ENCODE measurements at regions not wholly inside any gene's neighbourhood (a gene's known extent, or its start where the extent isn't known, plus 50 kb on each side); places are given as distances from the start of the nearest gene placed in this dataset.

DNA sequence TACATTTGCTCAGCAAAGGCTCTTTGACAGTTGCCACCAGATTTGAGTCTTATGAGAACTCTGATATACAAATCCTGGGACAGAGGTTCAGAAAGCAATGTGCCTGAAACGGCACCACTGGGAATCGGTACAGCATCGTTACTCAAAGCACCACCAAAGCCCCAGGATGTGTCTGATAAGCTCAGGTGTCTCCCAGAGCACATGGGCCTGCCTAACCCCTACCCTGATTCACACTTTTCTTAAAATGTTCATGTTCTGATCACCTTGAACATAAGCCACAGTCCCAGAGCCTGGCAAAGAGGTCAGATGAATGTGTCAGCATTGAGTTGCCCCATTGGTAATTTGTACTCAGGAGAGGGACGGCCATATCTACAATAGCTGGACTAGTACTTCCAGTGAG, 545.8 kb upstream of the AUTS2 start:
- Histone ChIP-seq H3K4me2 (ENCODE audit: low read length) (no peak overlapping the region), H3K27ac (ENCODE audit: low read depth, low read length) (no peak overlapping the region), H3F3A (ENCODE audit: control insufficient read depth, insufficient read depth) (no peaks in the 10 kb centered on the region), H3K9me3 (ENCODE audit: control insufficient read depth, insufficient read depth, low read length) (no peaks in the 10 kb centered on the region), H3K4me1 (ENCODE audit: control insufficient read depth, low read length) (no peaks in the 10 kb centered on the region), H4K20me1 (ENCODE audit: control insufficient read depth, insufficient read depth, low read depth, low read length) (no peaks in the 10 kb centered on the region), H3K4me3 (ENCODE audit: low read length) (no peak overlapping the region), H3K9me2 (replicated peaks; ENCODE audit: control insufficient read depth, low read length) (no peaks in the 10 kb centered on the region), H3K36me3 (ENCODE audit: control insufficient read depth, low read length) (no peaks in the 10 kb centered on the region), H3K79me2 (ENCODE audit: control insufficient read depth, low read length) (no peaks in the 10 kb centered on the region), H3K27me3 (ENCODE audit: control insufficient read depth, low read length) (no peaks in the 10 kb centered on the region)
- TF ChIP-seq CTCF (IDR thresholded peaks at IDR 0.05; ENCODE audit: low read depth, low read length, poor library complexity, severe bottlenecking) (no peak), EZH2phosphoT487 (IDR thresholded peaks at IDR 0.05; ENCODE audit: borderline replicate concordance, low read length) (no peak)

GRCh38 chr7:69060516-69060915, 537.8 kb upstream of the AUTS2 start:
- Histone ChIP-seq H3K9me2 (replicated peaks; ENCODE audit: control insufficient read depth, low read length) (no peaks in the 10 kb centered on the region), H3K27me3 (ENCODE audit: control insufficient read depth, low read length) (no peaks in the 10 kb centered on the region), H3K79me2 (ENCODE audit: control insufficient read depth, low read length) (no peaks in the 10 kb centered on the region), H4K20me1 (ENCODE audit: control insufficient read depth, insufficient read depth, low read depth, low read length) (no peaks in the 10 kb centered on the region), H3K4me3 (ENCODE audit: low read length) (no peak overlapping the region), H3K27ac (ENCODE audit: low read depth, low read length) (no peak overlapping the region), H3F3A (ENCODE audit: control insufficient read depth, insufficient read depth) (no peaks in the 10 kb centered on the region), H3K9me3 (ENCODE audit: control insufficient read depth, insufficient read depth, low read length) (no peaks in the 10 kb centered on the region), H3K36me3 (ENCODE audit: control insufficient read depth, low read length) (no peaks in the 10 kb centered on the region), H3K4me1 (ENCODE audit: control insufficient read depth, low read length) (no peaks in the 10 kb centered on the region), H3K4me2 (ENCODE audit: low read length) (no peak overlapping the region)
- TF ChIP-seq EZH2phosphoT487 (IDR thresholded peaks at IDR 0.05; ENCODE audit: borderline replicate concordance, low read length) (no peak), CTCF (IDR thresholded peaks at IDR 0.05; ENCODE audit: low read depth, low read length, poor library complexity, severe bottlenecking) (no peak)

DNA sequence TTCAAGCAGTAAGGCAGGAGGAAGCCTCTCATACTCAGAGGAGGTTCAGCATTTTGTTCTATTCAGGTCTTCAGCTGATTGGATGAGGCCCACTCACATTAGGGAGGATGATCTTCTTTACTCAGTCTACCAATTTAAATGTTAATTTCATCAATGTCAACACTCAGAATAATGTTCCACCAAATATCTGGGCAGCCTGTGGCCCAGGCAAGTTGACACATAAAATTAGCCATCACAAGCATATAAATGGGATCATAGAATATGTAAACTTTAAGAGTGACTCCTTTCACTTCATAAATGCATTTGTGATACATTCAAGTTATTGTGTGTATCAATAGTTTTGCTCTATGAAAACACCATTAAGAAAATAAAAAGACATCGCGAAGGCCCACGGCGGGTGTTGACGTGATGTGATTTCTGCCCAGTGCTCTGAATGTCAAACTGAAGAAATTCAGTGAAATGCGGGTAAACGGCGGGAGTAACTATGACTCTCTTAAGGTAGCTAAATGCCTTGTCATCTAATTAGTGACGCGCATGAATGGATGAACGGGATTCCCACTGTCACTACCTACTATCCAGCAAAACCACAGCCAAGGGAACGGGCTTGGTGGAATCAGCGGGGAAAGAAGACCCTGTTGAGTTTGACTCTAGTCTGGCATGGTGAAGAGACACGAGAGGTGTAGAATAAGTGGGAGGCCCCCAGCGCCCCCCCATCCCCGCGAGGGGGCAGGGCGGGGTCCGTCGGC, 536.1 kb upstream of the AUTS2 start:
- H3K36me3 ChIP-seq (ENCODE audit: control insufficient read depth, low read length), result no peaks in the 10 kb centered on the region
- H3K27me3 ChIP-seq (ENCODE audit: control insufficient read depth, low read length), result no peaks in the 10 kb centered on the region
- no peaks in the 10 kb centered on the region for H3K9me3 ChIP-seq (ENCODE audit: control insufficient read depth, insufficient read depth, low read length)
- no peak overlapping the region for H3K4me3 ChIP-seq (ENCODE audit: low read length)
- no peaks in the 10 kb centered on the region for H4K20me1 ChIP-seq (ENCODE audit: control insufficient read depth, insufficient read depth, low read depth, low read length)
- no peak overlapping the region for H3K4me2 ChIP-seq (ENCODE audit: low read length)
- TF ChIP-seq EZH2phosphoT487 (IDR thresholded peaks at IDR 0.05; ENCODE audit: borderline replicate concordance, low read length), result no peak
- no peak for TF ChIP-seq CTCF (IDR thresholded peaks at IDR 0.05; ENCODE audit: low read depth, low read length, poor library complexity, severe bottlenecking)
- H3K4me1 ChIP-seq (ENCODE audit: control insufficient read depth, low read length), result no peaks in the 10 kb centered on the region
- no peaks in the 10 kb centered on the region for H3F3A ChIP-seq (ENCODE audit: control insufficient read depth, insufficient read depth)
- H3K9me2 ChIP-seq (replicated peaks; ENCODE audit: control insufficient read depth, low read length), result no peaks in the 10 kb centered on the region
- H3K27ac ChIP-seq (ENCODE audit: low read depth, low read length), result no peak overlapping the region
- H3K79me2 ChIP-seq (ENCODE audit: control insufficient read depth, low read length), result no peaks in the 10 kb centered on the region

Data from DOHH2 (cell line).